HEK293 (cell line): ENCODE measurements at regions not wholly inside any gene's neighbourhood (a gene's known extent, or its start where the extent isn't known, plus 50 kb on each side); places are given as distances from the start of the nearest gene placed in this dataset.

Experiments used
- CTCF ChIA-PET: fragments of 350-600 bp; formaldehyde crosslinking; extraction: SDS; loops from one replicate; lab custom pipeline; 2021; ENCODE audit warnings: antibody characterized with exemption; lab: Yijun Ruan, JAX
- POLR2A ChIA-PET: fragments of 300-600 bp; formaldehyde crosslinking; extraction: SDS; loops from one replicate; lab custom pipeline; 2020; ENCODE audit warnings: antibody characterized with exemption, inconsistent platforms; lab: Yijun Ruan, JAX
- H3K27ac ChIP-seq: fragments of 200-500 bp; sonication (Bioruptor generic); 2 replicates; pipeline ENCODE4 v1.5.1; 2014; ENCODE audit warnings: low read depth, low read length, control low read depth, inconsistent platforms; ENCODE audit errors: extremely low read depth
- H3K36me3 ChIP-seq, 2 experiments: fragments of 200-500 bp in 1 of 2; sonication (Bioruptor generic) in 1 of 2; 1 replicate in 1 of 2; 2 replicates in 1 of 2; pipeline ENCODE4 v1.5.1; 2014 to 2017; ENCODE audit warnings: inconsistent platforms in 2 of 2, low read length in 2 of 2; ENCODE audit not compliant: control insufficient read depth in 2 of 2, insufficient read depth in 1 of 2
- H3K4me1 ChIP-seq: fragments of 200-500 bp; sonication (Bioruptor generic); 2 replicates; pipeline ENCODE4 v1.5.1; 2014; ENCODE audit warnings: mild to moderate bottlenecking, low read length, inconsistent platforms; ENCODE audit not compliant: control insufficient read depth, insufficient read depth
- H3K4me3 ChIP-seq: 2 replicates; pipeline ENCODE4 v1.5.1; 2011; ENCODE audit warnings: low read depth, mild to moderate bottlenecking, control low read depth, low read length, moderate library complexity
- H3K9me3 ChIP-seq: fragments of 200-500 bp; sonication (Bioruptor generic); 2 replicates; pipeline ENCODE4 v1.5.1; 2014; ENCODE audit warnings: low read depth, low read length, inconsistent platforms; ENCODE audit not compliant: control insufficient read depth, insufficient read depth
- BCL11A ChIP-seq: fragments of 450-650 bp; formaldehyde crosslinking; IDR thresholded peaks from 2 replicates; pipeline ENCODE4 v1.5.1; 2016; ENCODE audit warnings: low read depth, missing biosample characterization, missing genetic modification characterization
- KLF10 ChIP-seq: fragments of 450-650 bp; IDR thresholded peaks from 2 replicates; pipeline ENCODE4 v1.5.1; 2018; ENCODE audit warnings: missing biosample characterization, mild to moderate bottlenecking, missing genetic modification characterization
- MEIS1 ChIP-seq: sonication (generic); formaldehyde crosslinking; IDR thresholded peaks from 2 replicates; pipeline ENCODE4 v1.8.1; 2022; ENCODE audit warnings: missing genetic modification reagents, mild to moderate bottlenecking, borderline replicate concordance
- SETDB1 ChIP-seq: IDR thresholded peaks from one replicate; pipeline ENCODE4 v1.6.1; 2017; ENCODE audit warnings: mild to moderate bottlenecking, low read length, moderate library complexity, mixed read lengths; ENCODE audit not compliant: insufficient read length
- ZBTB1 ChIP-seq: fragments of 450-650 bp; formaldehyde crosslinking; IDR thresholded peaks from 2 replicates; pipeline ENCODE4 v1.5.1; 2016; ENCODE audit warnings: missing biosample characterization, missing genetic modification characterization
- ZBTB8A ChIP-seq: fragments of 450-650 bp; formaldehyde crosslinking; IDR thresholded peaks from 2 replicates; pipeline ENCODE4 v1.5.1; 2016; ENCODE audit warnings: missing biosample characterization, missing genetic modification characterization
- ZNF112 ChIP-seq: fragments of 450-650 bp; formaldehyde crosslinking; IDR thresholded peaks from 2 replicates; pipeline ENCODE4 v1.5.0; 2017; ENCODE audit warnings: missing biosample characterization, missing genetic modification characterization
- ZNF248 ChIP-seq: fragments of 450-650 bp; formaldehyde crosslinking; IDR thresholded peaks from 2 replicates; pipeline ENCODE4 v1.5.1; 2017; ENCODE audit warnings: missing biosample characterization, missing genetic modification characterization
- ZNF274 ChIP-seq, 2 experiments: fragments of 200-500 bp in 1 of 2; fragments of 450-650 bp in 1 of 2; sonication (Bioruptor generic) in 1 of 2; formaldehyde crosslinking in 1 of 2; IDR thresholded peaks; 2 replicates each; pipeline versions ENCODE4 v1.5.1 to v1.6.1; 2014 to 2016; ENCODE audit warnings: borderline replicate concordance in 1 of 2, inconsistent platforms in 1 of 2, low read length in 1 of 2, missing biosample characterization in 1 of 2, missing genetic modification characterization in 1 of 2
- ZNF426 ChIP-seq: fragments of 450-650 bp; formaldehyde crosslinking; IDR thresholded peaks from 2 replicates; pipeline ENCODE4 v1.5.1; 2017; ENCODE audit warnings: missing biosample characterization, missing genetic modification characterization, mild to moderate bottlenecking, inconsistent platforms, moderate library complexity
- ZNF518A ChIP-seq: fragments of 450-650 bp; formaldehyde crosslinking; conservative IDR thresholded peaks from 2 replicates; pipeline ENCODE4 v1.5.1; 2016; ENCODE audit warnings: low read depth, missing biosample characterization, missing genetic modification characterization
- ZNF571 ChIP-seq: fragments of 450-650 bp; formaldehyde crosslinking; IDR thresholded peaks from 2 replicates; pipeline ENCODE4 v1.5.0; 2017; ENCODE audit warnings: missing biosample characterization, missing genetic modification characterization
- ZNF701 ChIP-seq: fragments of 450-650 bp; formaldehyde crosslinking; IDR thresholded peaks from 2 replicates; pipeline ENCODE4 v1.5.1; 2016; ENCODE audit warnings: missing biosample characterization, missing genetic modification characterization
- ZNF776 ChIP-seq: fragments of 450-650 bp; formaldehyde crosslinking; IDR thresholded peaks from 2 replicates; pipeline ENCODE4 v1.5.0; 2017; ENCODE audit warnings: missing biosample characterization, missing genetic modification characterization, borderline replicate concordance
- ZNF777 ChIP-seq: fragments of 450-650 bp; formaldehyde crosslinking; IDR thresholded peaks from 2 replicates; pipeline ENCODE4 v1.5.1; 2017; ENCODE audit warnings: missing biosample characterization, missing genetic modification characterization, borderline replicate concordance
- ZNF830 ChIP-seq: fragments of 450-650 bp; IDR thresholded peaks from 2 replicates; pipeline ENCODE4 v1.5.0; 2018; ENCODE audit warnings: missing biosample characterization, missing genetic modification characterization, low read depth, mild to moderate bottlenecking, moderate library complexity
- ZSCAN30 ChIP-seq: fragments of 450-650 bp; IDR thresholded peaks from 2 replicates; pipeline ENCODE4 v1.5.1; 2018; ENCODE audit warnings: missing biosample characterization, mild to moderate bottlenecking, missing genetic modification characterization, moderate library complexity
- TF ChIP-seq, protein P1 (sequence below): fragments of 450-650 bp; formaldehyde crosslinking; IDR thresholded peaks from 2 replicates; pipeline ENCODE4 v1.5.1; 2016; ENCODE audit warnings: missing biosample characterization, missing genetic modification characterization, borderline replicate concordance
- TF ChIP-seq, protein P2 (sequence below): fragments of 450-650 bp; formaldehyde crosslinking; IDR thresholded peaks from 2 replicates; pipeline ENCODE4 v1.5.1; 2016; ENCODE audit warnings: missing biosample characterization, missing genetic modification characterization

- no peaks in the 10 kb centered on the region for H3K4me1 ChIP-seq
- POLR2A ChIA-PET = no interaction called here
Observed at GRCh38 chr10:83961620-83962019, 177.7 kb upstream of the GHITM start.

GRCh38 chr10:83963446-83963845, 175.9 kb upstream of the GHITM start:
- H3K4me3 ChIP-seq = no peak overlapping the region
- TF ChIP-seq, protein P1, sequence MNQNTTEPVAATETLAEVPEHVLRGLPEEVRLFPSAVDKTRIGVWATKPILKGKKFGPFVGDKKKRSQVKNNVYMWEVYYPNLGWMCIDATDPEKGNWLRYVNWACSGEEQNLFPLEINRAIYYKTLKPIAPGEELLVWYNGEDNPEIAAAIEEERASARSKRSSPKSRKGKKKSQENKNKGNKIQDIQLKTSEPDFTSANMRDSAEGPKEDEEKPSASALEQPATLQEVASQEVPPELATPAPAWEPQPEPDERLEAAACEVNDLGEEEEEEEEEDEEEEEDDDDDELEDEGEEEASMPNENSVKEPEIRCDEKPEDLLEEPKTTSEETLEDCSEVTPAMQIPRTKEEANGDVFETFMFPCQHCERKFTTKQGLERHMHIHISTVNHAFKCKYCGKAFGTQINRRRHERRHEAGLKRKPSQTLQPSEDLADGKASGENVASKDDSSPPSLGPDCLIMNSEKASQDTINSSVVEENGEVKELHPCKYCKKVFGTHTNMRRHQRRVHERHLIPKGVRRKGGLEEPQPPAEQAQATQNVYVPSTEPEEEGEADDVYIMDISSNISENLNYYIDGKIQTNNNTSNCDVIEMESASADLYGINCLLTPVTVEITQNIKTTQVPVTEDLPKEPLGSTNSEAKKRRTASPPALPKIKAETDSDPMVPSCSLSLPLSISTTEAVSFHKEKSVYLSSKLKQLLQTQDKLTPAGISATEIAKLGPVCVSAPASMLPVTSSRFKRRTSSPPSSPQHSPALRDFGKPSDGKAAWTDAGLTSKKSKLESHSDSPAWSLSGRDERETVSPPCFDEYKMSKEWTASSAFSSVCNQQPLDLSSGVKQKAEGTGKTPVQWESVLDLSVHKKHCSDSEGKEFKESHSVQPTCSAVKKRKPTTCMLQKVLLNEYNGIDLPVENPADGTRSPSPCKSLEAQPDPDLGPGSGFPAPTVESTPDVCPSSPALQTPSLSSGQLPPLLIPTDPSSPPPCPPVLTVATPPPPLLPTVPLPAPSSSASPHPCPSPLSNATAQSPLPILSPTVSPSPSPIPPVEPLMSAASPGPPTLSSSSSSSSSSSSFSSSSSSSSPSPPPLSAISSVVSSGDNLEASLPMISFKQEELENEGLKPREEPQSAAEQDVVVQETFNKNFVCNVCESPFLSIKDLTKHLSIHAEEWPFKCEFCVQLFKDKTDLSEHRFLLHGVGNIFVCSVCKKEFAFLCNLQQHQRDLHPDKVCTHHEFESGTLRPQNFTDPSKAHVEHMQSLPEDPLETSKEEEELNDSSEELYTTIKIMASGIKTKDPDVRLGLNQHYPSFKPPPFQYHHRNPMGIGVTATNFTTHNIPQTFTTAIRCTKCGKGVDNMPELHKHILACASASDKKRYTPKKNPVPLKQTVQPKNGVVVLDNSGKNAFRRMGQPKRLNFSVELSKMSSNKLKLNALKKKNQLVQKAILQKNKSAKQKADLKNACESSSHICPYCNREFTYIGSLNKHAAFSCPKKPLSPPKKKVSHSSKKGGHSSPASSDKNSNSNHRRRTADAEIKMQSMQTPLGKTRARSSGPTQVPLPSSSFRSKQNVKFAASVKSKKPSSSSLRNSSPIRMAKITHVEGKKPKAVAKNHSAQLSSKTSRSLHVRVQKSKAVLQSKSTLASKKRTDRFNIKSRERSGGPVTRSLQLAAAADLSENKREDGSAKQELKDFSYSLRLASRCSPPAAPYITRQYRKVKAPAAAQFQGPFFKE (tag by site-specific recombination) = no peak
- TF ChIP-seq ZSCAN30 (no peak), BCL11A (tag by site-specific recombination) (no peak), ZNF274 (IDR thresholded peaks at IDR 0.05; ENCODE audit: low read length) (no peak), ZNF274 (tag by site-specific recombination; IDR thresholded peaks at IDR 0.05; ENCODE audit: borderline replicate concordance) (no peak)

More at GRCh38 chr10:83961620-83962019, 177.7 kb upstream of the GHITM start:
- no peaks in the 10 kb centered on the region for H3K9me3 ChIP-seq
- no peak overlapping the region for H3K27ac ChIP-seq
- CTCF ChIA-PET = interaction anchor here (0.6 to 0.7 kb wide), 3 partner anchors 25 to 1416 kb away, joined by 3 to 4 read pairs (median 3); no protein-coding TSS in a partner anchor
- TF ChIP-seq MEIS1 = no peak
- no peak for TF ChIP-seq ZNF426 (tag by site-specific recombination)
- TF ChIP-seq KLF10 (tag by site-specific recombination) = no peak
- TF ChIP-seq ZNF571 (tag by site-specific recombination) = no peak
- no peak for TF ChIP-seq ZNF518A (tag by site-specific recombination)
- no peak for TF ChIP-seq ZNF777 (tag by site-specific recombination)
- no peak for TF ChIP-seq ZNF112
- TF ChIP-seq, protein P2, sequence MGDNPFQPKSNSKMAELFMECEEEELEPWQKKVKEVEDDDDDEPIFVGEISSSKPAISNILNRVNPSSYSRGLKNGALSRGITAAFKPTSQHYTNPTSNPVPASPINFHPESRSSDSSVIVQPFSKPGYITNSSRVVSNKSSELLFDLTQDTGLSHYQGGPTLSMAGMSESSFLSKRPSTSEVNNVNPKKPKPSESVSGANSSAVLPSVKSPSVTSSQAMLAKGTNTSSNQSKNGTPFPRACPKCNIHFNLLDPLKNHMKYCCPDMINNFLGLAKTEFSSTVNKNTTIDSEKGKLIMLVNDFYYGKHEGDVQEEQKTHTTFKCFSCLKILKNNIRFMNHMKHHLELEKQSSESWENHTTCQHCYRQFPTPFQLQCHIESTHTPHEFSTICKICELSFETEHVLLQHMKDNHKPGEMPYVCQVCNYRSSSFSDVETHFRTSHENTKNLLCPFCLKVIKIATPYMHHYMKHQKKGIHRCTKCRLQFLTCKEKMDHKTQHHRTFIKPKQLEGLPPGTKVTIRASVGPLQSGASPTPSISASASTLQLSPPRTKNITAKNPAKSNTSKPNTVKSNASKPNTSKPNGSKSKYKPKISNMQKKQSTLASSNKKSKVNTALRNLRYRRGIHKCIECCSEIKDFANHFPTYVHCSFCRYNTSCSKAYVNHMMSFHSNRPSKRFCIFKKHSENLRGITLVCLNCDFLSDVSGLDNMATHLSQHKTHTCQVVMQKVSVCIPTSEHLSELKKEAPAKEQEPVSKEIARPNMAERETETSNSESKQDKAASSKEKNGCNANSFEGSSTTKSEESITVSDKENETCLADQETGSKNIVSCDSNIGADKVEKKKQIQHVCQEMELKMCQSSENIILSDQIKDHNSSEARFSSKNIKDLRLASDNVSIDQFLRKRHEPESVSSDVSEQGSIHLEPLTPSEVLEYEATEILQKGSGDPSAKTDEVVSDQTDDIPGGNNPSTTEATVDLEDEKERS (tag by site-specific recombination) = no peak
- TF ChIP-seq SETDB1 = no peak
- no peak for TF ChIP-seq ZNF776
- no peak for TF ChIP-seq ZNF701
- no peak for TF ChIP-seq ZNF248 (tag by site-specific recombination)
- TF ChIP-seq ZBTB8A (tag by site-specific recombination) = no peak
- TF ChIP-seq ZBTB1 (tag by site-specific recombination) = no peak
- no peak for TF ChIP-seq ZNF830 (tag by site-specific recombination)
- H3K36me3 ChIP-seq = no peaks in the 10 kb centered on the region
- H3K4me3 ChIP-seq = no peak overlapping the region

More at GRCh38 chr10:83963446-83963845, 175.9 kb upstream of the GHITM start:
- Histone ChIP-seq H3K4me1 (no peaks in the 10 kb centered on the region), H3K36me3 (no peaks in the 10 kb centered on the region), H3K9me3 (no peaks in the 10 kb centered on the region), H3K27ac (no peak overlapping the region)
- POLR2A ChIA-PET = no interaction called here
- CTCF ChIA-PET = no interaction called here
